Naive thymus-derived CD4-positive, alpha-beta T cell (primary cell): ENCODE measurements at regions not wholly inside any gene's neighbourhood (a gene's known extent, or its start where the extent isn't known, plus 50 kb on each side); places are given as distances from the start of the nearest gene placed in this dataset.

Source experiments
- ATAC-seq: fragments of 150-1000 bp; cut with Tn5 transposase; 2 replicates; pipeline ENCODE4 v1.10.0; 2021; ENCODE audit warnings: mild to moderate bottlenecking, moderate library complexity
- CTCF ChIA-PET: fragments of 350-600 bp; sonication (Branson Sonifier 250); formaldehyde crosslinking; loops from one replicate; lab custom pipeline; 2021; ENCODE audit warnings: antibody characterized with exemption; lab: Charles Lee
- POLR2A ChIA-PET: fragments of 350-600 bp; sonication (Branson Sonifier 250); formaldehyde crosslinking; loops from one replicate; lab custom pipeline; 2021; ENCODE audit warnings: antibody characterized with exemption, inconsistent platforms; lab: Charles Lee
- DNase-seq, 9 donors: peaks; one replicate each; pipeline versions ENCODE4 v3.0.0 to v3.0.0-alpha.2; 2020 to 2022; ENCODE audit warnings: mixed read lengths in 1 of 9
- H3K27ac ChIP-seq: one replicate; pipeline ENCODE4 v1.7.0; 2013; ENCODE audit warnings: mild to moderate bottlenecking, low read depth, low read length, moderate library complexity
- H3K27me3 ChIP-seq, 2 donors: one replicate each; pipeline ENCODE4 v1.7.0; 2013; ENCODE audit warnings: low read length in 2 of 2, mild to moderate bottlenecking in 2 of 2, moderate library complexity in 2 of 2; ENCODE audit not compliant: control insufficient read depth in 2 of 2, insufficient read depth in 2 of 2
- H3K36me3 ChIP-seq, 3 experiments: 1 replicate in 2 of 3; 2 replicates in 1 of 3; pipeline ENCODE4 v1.7.0; 2013; ENCODE audit warnings: low read length in 3 of 3, mild to moderate bottlenecking in 3 of 3, moderate library complexity in 1 of 3; ENCODE audit not compliant: insufficient read depth in 3 of 3, control insufficient read depth in 2 of 3
- H3K4me1 ChIP-seq, 2 donors: one replicate each; pipeline ENCODE4 v1.7.0; 2013; ENCODE audit warnings: low read length in 2 of 2, mild to moderate bottlenecking in 2 of 2, moderate library complexity in 1 of 2; ENCODE audit not compliant: control insufficient read depth in 2 of 2, insufficient read depth in 2 of 2
- H3K4me3 ChIP-seq: 2 replicates; pipeline ENCODE4 v1.7.0; 2013; ENCODE audit warnings: mild to moderate bottlenecking, low read length
- H3K9me3 ChIP-seq, 3 experiments: 1 replicate in 2 of 3; 2 replicates in 1 of 3; pipeline ENCODE4 v1.7.0; 2013; ENCODE audit warnings: low read length in 3 of 3; ENCODE audit not compliant: control insufficient read depth in 2 of 3
- H3K27ac Mint-ChIP-seq, 9 donors: one replicate each; pipeline ENCODE4 v1.8.0; 2020 to 2022; ENCODE audit warnings: mixed read lengths in 9 of 9, mild to moderate bottlenecking in 8 of 9, moderate library complexity in 5 of 9, inconsistent platforms in 2 of 9
- H3K27me3 Mint-ChIP-seq, 5 donors: one replicate each; pipeline ENCODE4 v1.8.0; 2021 to 2022; ENCODE audit warnings: mixed read lengths in 5 of 5, mild to moderate bottlenecking in 1 of 5
- H3K36me3 Mint-ChIP-seq, 5 donors: one replicate each; pipeline ENCODE4 v1.8.0; 2020 to 2022; ENCODE audit warnings: mixed read lengths in 5 of 5, mild to moderate bottlenecking in 3 of 5, inconsistent platforms in 1 of 5
- H3K4me1 Mint-ChIP-seq, 7 donors: one replicate each; pipeline ENCODE4 v1.8.0; 2020 to 2022; ENCODE audit warnings: mixed read lengths in 7 of 7, mild to moderate bottlenecking in 3 of 7, inconsistent platforms in 1 of 7
- H3K4me3 Mint-ChIP-seq, 10 donors: one replicate each; pipeline ENCODE4 v1.8.0; 2020 to 2022; ENCODE audit warnings: mild to moderate bottlenecking in 10 of 10, mixed read lengths in 10 of 10, moderate library complexity in 6 of 10, inconsistent platforms in 2 of 10
- H3K9me3 Mint-ChIP-seq, 11 donors: one replicate each; pipeline ENCODE4 v1.8.0; 2020 to 2022; ENCODE audit warnings: mixed read lengths in 11 of 11, mild to moderate bottlenecking in 4 of 11, inconsistent platforms in 1 of 11, moderate library complexity in 1 of 11
- intact Hi-C, 2 donors: fragments of 100-400 bp; cut with micrococcal nuclease; formaldehyde crosslinking; loops; one replicate each; pipeline ENCODE4 v1.15.1; 2023

DNA sequence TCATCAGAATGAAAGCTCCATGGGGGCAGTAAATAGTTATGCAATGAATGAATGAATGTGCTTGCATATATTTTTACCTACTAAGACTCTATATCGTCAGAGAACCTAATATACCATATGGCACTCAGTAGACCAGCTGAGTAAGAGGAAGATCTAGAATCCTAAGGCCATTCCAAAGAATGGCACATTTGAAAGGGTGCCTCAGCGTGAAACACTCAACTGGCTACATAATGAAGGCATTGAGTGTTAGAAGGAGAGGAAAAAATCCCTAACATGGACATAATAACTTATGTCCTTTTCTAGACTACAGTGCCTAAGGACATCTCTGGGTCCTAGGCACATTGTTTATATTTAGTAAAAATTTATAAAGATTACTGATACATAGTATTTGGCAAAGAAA lies 61.7 kb upstream of the ARID2 start:
- H3K4me1 ChIP-seq, result peaks cover 28 to 30% of the 10 kb centered on the region in 2 donors
- ATAC-seq (no peak), DNase-seq (no peak)
- intact Hi-C loops, result loop anchor here in 1 of 2 donors (5.0 kb wide), 1 partner anchor 150 kb away; no protein-coding TSS in a partner anchor
- Mint-ChIP-seq H3K36me3 (peaks cover 0 to 20% (median 0%) of the 10 kb centered on the region in 5 donors), H3K9me3 (peaks cover 0 to 10% (median 0%) of the 10 kb centered on the region in 11 donors), H3K27ac (peak overlapping the region in 1 of 9 donors; percentile 86), H3K4me1 (peaks cover 16 to 59% (median 31%) of the 10 kb centered on the region in 7 donors), H3K27me3 (peaks cover 0 to 26% (median 0%) of the 10 kb centered on the region in 5 donors), H3K4me3 (peak overlapping the region in 1 of 10 donors; percentile 72)
- no peaks in the 10 kb centered on the region for H3K9me3 ChIP-seq
- ChIA-PET CTCF (interaction anchor here (0.6 to 1.5 kb wide), 3 partner anchors 13 to 78 kb away, joined by 4 to 7 read pairs (median 6); no protein-coding TSS in a partner anchor), POLR2A (no interaction called here)
- H3K4me3 ChIP-seq, result no peak overlapping the region
- no peaks in the 10 kb centered on the region for H3K27me3 ChIP-seq
- no peaks in the 10 kb centered on the region for H3K36me3 ChIP-seq
- no peak overlapping the region for H3K27ac ChIP-seq

DNA sequence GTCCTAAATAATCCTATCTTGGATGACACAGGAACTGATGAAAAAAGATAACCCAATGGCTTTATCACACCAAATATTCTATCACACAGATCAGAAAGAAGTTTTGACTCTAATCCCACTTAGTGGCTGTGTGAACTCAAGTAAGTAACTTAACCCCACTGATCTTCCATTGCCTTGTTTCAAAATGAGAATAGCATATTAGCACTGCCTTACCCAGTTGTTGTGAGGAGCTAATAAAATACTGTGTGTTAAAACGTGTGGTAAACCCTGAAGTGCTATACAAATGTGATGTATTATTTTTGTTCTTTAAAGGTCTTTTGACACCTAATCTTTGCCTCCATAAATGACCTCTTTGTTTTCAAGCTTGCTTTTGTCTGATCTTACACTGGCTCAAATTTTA lies 60.9 kb upstream of the ARID2 start:
- peaks cover 25 to 30% of the 10 kb centered on the region in 2 donors for H3K4me1 ChIP-seq
- H3K27me3 ChIP-seq, result no peaks in the 10 kb centered on the region
- Mint-ChIP-seq H3K4me1 (peaks cover 16 to 53% (median 29%) of the 10 kb centered on the region in 7 donors), H3K9me3 (peaks cover 0 to 10% (median 0%) of the 10 kb centered on the region in 11 donors), H3K4me3 (peak overlapping the region; percentile 2 to 90 (median 72)), H3K27me3 (peaks cover 0 to 21% (median 0%) of the 10 kb centered on the region in 5 donors), H3K27ac (peak overlapping the region; percentile 64 to 97 (median 86)), H3K36me3 (peaks cover 0 to 20% (median 0%) of the 10 kb centered on the region in 5 donors)
- DNase-seq (no peak), ATAC-seq (no peak)
- ChIA-PET POLR2A (interaction anchor here (0.6 to 3.3 kb wide), 3 partner anchors 13 to 65 kb away, joined by 3 to 44 read pairs (median 4); partner anchors contain the start of gene ARID2), CTCF (interaction anchor here (0.6 to 2.6 kb wide), 7 partner anchors 11 to 169 kb away, joined by 3 to 13 read pairs (median 6); no protein-coding TSS in a partner anchor)
- H3K4me3 ChIP-seq, result peak overlapping the region; percentile 47
- H3K27ac ChIP-seq, result peak overlapping the region; percentile 61
- intact Hi-C loops, result loop anchor here (1.0 to 5.0 kb wide), 4 partner anchors 13 to 322 kb away; partner anchors contain the start of gene SCAF11 (in 1 of the 2)
- H3K9me3 ChIP-seq, result no peaks in the 10 kb centered on the region
- no peaks in the 10 kb centered on the region for H3K36me3 ChIP-seq

DNA sequence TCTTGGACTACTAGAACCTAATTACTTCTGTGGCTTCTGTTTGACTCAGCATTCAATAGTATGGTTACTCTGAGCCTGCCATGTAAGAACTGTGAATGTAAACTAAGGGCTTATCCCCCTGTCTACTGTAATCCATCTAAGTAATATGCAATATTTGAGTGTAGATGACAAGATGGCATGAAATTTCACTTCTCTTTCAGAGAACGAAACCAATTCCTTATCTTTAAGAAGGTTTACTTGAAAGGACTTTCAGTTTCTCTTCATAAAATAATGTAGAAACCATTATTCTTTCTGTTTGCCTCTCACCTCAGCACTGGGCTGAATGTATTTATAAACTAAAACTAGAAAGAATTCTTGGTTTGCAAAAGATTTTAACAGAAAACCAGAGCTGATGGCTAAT lies 60.4 kb upstream of the ARID2 start:
- POLR2A ChIA-PET, result interaction anchor here (0.6 to 3.3 kb wide), 4 partner anchors 13 to 599 kb away, joined by 3 to 44 read pairs (median 4); partner anchors contain the start of gene ARID2
- H3K27ac Mint-ChIP-seq, result peak overlapping the region; percentile 64 to 97 (median 86)
- H3K27me3 Mint-ChIP-seq, result peaks cover 0 to 19% (median 0%) of the 10 kb centered on the region in 5 donors
- Histone ChIP-seq H3K4me3 (peak overlapping the region; percentile 47), H3K4me1 (peaks cover 25 to 30% of the 10 kb centered on the region in 2 donors), H3K27me3 (no peaks in the 10 kb centered on the region), H3K27ac (peak overlapping the region; percentile 61), H3K9me3 (no peaks in the 10 kb centered on the region), H3K36me3 (no peaks in the 10 kb centered on the region)
- peaks cover 0 to 20% (median 0%) of the 10 kb centered on the region in 5 donors for H3K36me3 Mint-ChIP-seq
- ATAC-seq, result peak; percentile 73
- CTCF ChIA-PET, result interaction anchor here (0.6 to 2.6 kb wide), 6 partner anchors 10 to 240 kb away, joined by 3 to 13 read pairs (median 5); no protein-coding TSS in a partner anchor
- intact Hi-C loops, result loop anchor here (1.0 to 5.0 kb wide), 4 partner anchors 14 to 321 kb away; partner anchors contain the start of gene SCAF11 (in 1 of the 2)
- H3K4me1 Mint-ChIP-seq, result peaks cover 16 to 48% (median 28%) of the 10 kb centered on the region in 7 donors
- H3K9me3 Mint-ChIP-seq, result peaks cover 0 to 10% (median 0%) of the 10 kb centered on the region in 11 donors
- H3K4me3 Mint-ChIP-seq, result peak overlapping the region; percentile 2 to 90 (median 72)
- peak in 6 of 9 donors; percentile 13 to 42 (median 32) for DNase-seq

DNA sequence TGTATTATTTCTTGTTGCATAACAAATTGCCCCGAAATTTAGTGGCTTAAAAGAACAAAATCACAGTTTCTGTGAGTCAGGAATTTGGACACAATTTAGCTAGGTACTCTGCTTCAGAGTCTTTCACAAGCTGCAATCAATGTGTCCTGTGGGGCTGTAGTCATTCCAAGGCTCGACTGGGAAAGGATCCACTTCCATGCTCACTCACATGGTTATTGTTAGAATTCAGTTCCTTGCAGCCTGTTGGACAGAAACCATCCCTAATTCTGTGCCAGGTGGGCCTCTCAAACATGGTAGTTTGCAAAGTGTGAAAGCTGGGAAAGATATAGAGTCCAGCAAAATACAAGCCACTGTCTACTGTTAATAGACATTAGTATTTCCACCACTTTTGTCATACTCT lies 59.7 kb upstream of the ARID2 start:
- POLR2A ChIA-PET, result interaction anchor here (0.7 to 3.3 kb wide), 4 partner anchors 13 to 599 kb away, joined by 3 to 44 read pairs (median 4); partner anchors contain the start of gene ARID2

DNA sequence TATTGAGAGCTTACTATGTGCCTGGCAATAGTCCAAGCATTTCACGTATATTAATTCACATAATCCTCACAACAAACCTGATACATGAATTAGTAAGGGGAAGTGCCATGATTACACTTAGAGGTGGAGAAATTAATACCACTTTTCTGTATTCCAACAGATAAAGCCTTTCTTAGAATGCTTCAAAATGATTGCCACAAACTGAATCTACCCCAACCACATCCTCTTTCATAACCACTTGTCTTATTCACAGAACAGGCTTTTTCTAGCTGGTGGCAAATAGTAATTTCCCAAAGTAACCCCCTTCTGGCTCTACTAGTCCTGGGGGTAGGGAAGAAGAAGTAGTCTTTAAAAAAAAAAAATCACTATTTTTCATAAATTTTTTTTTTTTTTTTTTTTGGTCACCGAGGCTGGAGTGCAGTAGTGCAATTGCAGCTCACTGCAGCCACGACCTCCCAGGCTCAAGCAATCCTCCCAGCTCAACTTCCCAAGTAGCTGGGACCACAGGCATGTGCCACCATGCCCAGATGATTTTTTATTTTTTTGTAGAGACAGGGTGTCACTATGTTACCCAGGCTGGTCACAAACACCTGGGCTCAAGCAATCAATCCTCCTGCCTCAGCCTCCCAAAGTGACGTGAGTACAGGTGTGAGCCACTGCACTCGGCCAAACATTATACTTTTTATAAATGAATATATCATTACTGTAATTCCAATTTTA lies 59.0 kb upstream of the ARID2 start:
- H3K36me3 ChIP-seq, result no peaks in the 10 kb centered on the region
- Mint-ChIP-seq H3K4me1 (peaks cover 13 to 39% (median 28%) of the 10 kb centered on the region in 7 donors), H3K4me3 (peak overlapping the region; percentile 3 to 76 (median 53)), H3K9me3 (peaks cover 0 to 5% (median 0%) of the 10 kb centered on the region in 11 donors), H3K36me3 (peaks cover 0 to 12% (median 0%) of the 10 kb centered on the region in 5 donors), H3K27me3 (peaks cover 0 to 7% (median 0%) of the 10 kb centered on the region in 5 donors), H3K27ac (peak overlapping the region in 2 of 9 donors; percentile 0 to 19)
- intact Hi-C loops, result no loop called here
- ATAC-seq (peak; percentile 79), DNase-seq (peak in 7 of 9 donors; percentile 36 to 65 (median 47))
- peaks cover 25 to 30% of the 10 kb centered on the region in 2 donors for H3K4me1 ChIP-seq
- ChIA-PET CTCF (interaction anchor here (0.6 to 2.6 kb wide), 9 partner anchors 9 to 1361 kb away, joined by 3 to 13 read pairs (median 5); no protein-coding TSS in a partner anchor), POLR2A (interaction anchor here (0.6 to 3.3 kb wide), 4 partner anchors 14 to 57 kb away, joined by 3 to 44 read pairs (median 4); partner anchors contain the start of gene ARID2)
- H3K27ac ChIP-seq, result no peak overlapping the region
- no peaks in the 10 kb centered on the region for H3K9me3 ChIP-seq
- H3K27me3 ChIP-seq, result no peaks in the 10 kb centered on the region
- no peak overlapping the region for H3K4me3 ChIP-seq

More for the DNA sequence above, 59.7 kb upstream of the ARID2 start:
- intact Hi-C loops, result loop anchor here (1.0 to 5.0 kb wide), 4 partner anchors 14 to 321 kb away; partner anchors contain the start of gene SCAF11 (in 1 of the 2)
- peak overlapping the region; percentile 61 for H3K27ac ChIP-seq
- peak overlapping the region in 5 of 10 donors; percentile 8 to 76 (median 52) for H3K4me3 Mint-ChIP-seq
- H3K4me1 Mint-ChIP-seq, result peaks cover 13 to 41% (median 28%) of the 10 kb centered on the region in 7 donors
- DNase-seq, result no peak
- peaks cover 25 to 30% of the 10 kb centered on the region in 2 donors for H3K4me1 ChIP-seq
- no peak for ATAC-seq
- H3K27ac Mint-ChIP-seq, result peak overlapping the region in 1 of 9 donors; percentile 26
- peaks cover 0 to 12% (median 0%) of the 10 kb centered on the region in 5 donors for H3K27me3 Mint-ChIP-seq
- no peaks in the 10 kb centered on the region for H3K9me3 ChIP-seq
- no peaks in the 10 kb centered on the region for H3K36me3 ChIP-seq
- peak overlapping the region; percentile 34 for H3K4me3 ChIP-seq
- peaks cover 0 to 6% (median 0%) of the 10 kb centered on the region in 11 donors for H3K9me3 Mint-ChIP-seq
- H3K27me3 ChIP-seq, result no peaks in the 10 kb centered on the region
- peaks cover 0 to 16% (median 0%) of the 10 kb centered on the region in 5 donors for H3K36me3 Mint-ChIP-seq
- CTCF ChIA-PET, result interaction anchor here (0.6 to 2.6 kb wide), 10 partner anchors 10 to 1362 kb away, joined by 3 to 13 read pairs (median 4); no protein-coding TSS in a partner anchor
